ENCODE measurements at regions not wholly inside any gene's neighbourhood (a gene's known extent, or its start where the extent isn't known, plus 50 kb on each side); places are given as distances from the start of the nearest gene placed in this dataset.
"Not testable (repeated sequence)": the region's sequence is repeated elsewhere in the genome, so short reads cannot be mapped to it uniquely, and the experiment has no call there.

DNA sequence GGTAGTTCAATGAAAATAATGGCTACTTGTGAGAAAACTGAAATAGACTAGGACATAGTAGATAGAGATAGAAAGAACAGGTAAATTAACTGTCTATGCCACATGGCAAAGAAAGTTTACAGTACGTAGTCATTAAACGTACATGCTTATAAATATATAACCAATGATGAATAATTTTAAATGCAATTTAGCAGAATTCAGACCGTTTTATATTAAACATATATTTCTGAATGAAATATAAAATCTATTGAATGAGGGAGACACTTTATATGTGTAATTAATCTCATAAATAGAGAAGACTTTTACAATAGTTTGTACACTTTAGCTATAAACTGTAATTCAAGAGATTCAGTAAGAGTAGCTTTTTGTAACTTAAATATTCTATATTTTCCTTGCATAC lies 124.4 kb upstream of the VPREB1 start:
- no peak for DNase-seq (ENCODE audit: low spot score)

GRCh38 chr22:22118987-22119386 lies 125.6 kb upstream of the VPREB1 start:
- DNase-seq (ENCODE audit: low spot score), result no peak

DNA sequence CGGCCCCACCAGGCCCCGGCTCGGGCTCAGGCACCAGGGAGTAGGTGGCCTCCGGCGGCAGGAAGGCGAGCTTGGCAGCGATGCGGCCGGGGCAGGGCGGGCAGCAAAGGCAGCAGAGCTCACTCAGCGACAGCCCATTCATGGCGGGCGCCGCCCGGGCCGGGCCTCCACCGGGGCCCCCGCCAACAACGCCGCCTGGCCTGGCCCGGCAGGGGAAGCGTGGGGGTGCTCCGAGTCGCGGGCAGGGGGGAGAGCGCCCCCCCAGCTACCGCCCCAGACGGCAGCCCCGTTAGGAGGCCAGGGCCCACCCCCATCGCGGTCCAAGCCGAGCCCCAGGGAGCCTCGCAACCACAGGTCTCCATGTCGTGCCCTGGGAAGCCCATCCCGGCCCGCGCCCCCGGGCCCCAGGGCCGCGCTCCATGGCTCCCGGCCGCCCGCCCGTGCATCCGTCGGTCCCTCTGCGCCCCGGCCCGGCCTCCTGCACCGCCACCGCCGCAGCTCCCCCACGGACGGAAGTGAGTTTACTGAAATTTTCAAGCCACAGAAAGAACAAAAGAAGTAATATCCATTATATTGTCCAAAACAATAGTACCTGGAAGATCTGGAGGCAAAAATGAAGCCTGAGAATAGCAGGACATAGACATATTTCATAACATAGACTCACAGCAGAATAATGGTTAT lies 126.6 kb upstream of the VPREB1 start:
- DNase-seq (ENCODE audit: low spot score), result not testable (repeated sequence)

DNA sequence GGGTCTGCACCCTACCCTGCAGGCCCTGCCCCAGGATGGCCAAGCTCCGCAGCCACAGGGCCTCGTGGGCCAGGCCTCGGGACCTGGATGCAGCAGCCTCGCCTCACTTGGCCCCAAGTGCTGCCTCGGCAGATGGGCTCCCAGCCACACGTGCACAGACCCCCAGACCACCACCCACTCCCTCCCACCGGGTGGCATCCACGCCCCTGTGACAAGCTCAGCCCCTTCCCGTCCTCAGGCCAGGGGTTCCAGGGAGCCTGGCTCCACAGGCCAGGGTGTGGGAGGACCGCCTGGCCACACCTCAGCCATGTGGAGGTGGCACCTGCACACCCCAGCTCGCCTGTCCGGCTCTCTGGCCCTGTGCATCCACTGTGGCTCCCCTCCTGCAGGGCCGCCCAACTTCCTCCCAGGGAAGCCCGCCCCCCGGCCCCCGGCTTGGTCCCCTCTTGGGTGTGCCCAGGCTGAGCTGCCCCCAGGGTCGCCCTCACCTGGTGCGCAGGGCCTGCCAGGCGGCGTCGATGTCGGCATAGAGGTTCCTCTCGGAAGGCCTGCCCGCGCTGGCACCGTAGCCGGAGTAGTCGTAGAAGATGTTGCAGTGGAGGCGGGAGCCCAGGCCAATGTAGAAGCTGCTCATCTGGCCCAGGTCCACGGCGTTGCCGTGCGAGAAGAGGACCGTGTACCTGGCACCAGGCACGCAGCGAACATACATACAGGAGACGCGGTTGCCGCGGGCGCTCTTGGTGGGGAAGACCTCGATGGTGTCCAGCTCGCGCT lies 127.4 kb upstream of the VPREB1 start:
- DNase-seq (ENCODE audit: low spot score), result not testable (repeated sequence)

- DNase-seq (ENCODE audit: low spot score), result no peak
Observed at GRCh38 chr22:22113701-22114100, 130.9 kb upstream of the VPREB1 start.

GRCh38 chr22:22112533-22113294 lies 130.1 kb upstream of the TOP3B start:
- no peak for DNase-seq (ENCODE audit: low spot score)

DNA sequence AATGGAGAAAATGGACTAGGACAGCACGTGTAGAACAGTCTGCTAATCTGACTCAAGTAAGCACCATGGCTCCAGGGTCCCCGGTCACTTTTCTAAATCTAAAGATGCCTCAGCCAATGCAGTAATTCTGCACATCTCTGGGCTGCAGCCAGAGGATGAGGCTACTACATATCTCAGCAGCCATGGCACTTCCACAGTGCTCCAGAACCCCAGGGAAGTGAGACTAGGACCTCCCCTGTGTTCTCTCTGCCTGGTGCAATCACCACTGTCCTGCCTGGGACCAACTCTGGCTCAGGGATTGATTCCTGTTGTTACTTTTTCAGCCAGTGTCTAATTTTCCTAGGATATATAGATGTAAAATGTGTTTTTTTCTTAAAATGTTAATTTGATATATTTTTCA lies 129.4 kb upstream of the TOP3B start:
- no peak for DNase-seq (ENCODE audit: low spot score)

GRCh38 chr22:22111267-22111751 lies 128.7 kb upstream of the TOP3B start:
- peak; percentile 65 for DNase-seq (ENCODE audit: low spot score)

DNA sequence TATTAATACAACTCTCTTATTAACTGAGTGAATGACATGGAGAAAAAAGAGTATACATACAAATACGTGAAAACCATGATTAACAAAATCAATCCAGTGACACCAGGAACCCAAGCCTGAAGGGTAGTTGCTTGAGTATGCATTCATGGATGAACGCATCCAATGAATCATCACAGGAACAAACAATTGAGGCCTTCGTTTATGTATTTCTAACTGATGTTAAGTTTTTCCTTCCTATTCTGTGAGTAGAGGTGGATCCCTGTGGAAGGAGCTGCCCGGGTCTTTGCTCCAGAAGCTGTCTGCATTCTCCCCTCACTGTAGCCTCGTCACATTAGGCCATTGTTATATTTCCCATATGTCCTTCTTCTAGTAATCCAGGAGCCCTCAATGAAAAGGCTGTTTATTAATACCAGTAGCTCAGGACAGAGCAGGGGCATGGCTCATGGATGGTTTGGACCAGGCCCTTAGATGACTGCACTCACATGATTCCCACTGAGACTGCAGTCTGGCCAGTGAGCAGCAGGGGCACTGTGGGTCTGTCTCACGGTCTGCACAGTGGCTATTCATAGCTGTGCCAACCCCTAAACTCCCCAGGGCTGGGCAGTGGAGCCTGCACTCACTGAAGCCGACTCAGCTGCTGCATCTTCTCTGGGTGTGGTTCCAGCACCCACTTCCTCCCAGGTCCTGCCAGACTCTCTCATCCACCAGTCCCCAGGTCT lies 128.1 kb upstream of the TOP3B start:
- DNase-seq (ENCODE audit: low spot score), result peak; percentile 97

- DNase-seq (ENCODE audit: low spot score), result no peak
Observed at GRCh38 chr22:22109693-22110466, 127.3 kb upstream of the TOP3B start.

DNA sequence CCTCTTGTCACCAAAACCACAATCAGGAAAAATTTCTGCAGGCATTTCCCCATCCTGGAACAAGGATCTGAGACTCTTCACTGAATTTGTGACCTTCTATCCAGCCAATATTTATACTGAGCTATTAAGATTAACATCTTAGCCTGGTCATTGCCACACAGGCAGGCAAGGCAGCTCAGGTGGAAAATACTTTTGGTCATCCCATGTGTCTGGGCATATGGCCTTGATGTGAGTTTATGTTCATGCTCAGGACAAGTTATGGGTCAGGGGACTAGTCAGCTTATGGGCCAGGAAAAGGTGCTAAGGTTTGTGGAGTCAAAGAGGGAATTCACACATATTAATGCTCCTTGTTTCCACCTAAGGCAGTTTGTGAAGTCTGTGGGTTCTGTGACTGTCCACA lies 124.3 kb upstream of the TOP3B start:
- DNase-seq (ENCODE audit: low spot score), result no peak

DNA sequence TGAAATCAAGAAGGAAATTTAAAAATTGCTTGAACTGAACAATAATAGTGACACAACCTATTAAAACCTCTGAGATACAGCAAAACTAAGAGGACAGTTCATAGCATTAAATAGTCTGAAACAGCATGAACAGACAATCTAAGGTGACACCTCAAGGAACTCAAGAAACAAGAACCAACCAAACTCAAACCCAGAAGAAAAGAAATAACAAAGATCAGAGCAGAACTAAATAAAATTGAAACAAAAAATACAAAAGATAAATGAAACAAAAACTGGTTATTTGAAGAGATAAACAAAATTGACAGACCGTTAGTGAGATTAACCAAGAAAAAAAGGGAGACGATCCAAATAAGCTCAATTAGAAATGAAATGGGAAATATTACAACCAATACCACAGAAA lies 122.8 kb upstream of the TOP3B start:
- DNase-seq (ENCODE audit: low spot score), result no peak

GRCh38 chr22:22103078-22103875 lies 120.7 kb upstream of the TOP3B start:
- DNase-seq (ENCODE audit: low spot score), result peak; percentile 49

DNA sequence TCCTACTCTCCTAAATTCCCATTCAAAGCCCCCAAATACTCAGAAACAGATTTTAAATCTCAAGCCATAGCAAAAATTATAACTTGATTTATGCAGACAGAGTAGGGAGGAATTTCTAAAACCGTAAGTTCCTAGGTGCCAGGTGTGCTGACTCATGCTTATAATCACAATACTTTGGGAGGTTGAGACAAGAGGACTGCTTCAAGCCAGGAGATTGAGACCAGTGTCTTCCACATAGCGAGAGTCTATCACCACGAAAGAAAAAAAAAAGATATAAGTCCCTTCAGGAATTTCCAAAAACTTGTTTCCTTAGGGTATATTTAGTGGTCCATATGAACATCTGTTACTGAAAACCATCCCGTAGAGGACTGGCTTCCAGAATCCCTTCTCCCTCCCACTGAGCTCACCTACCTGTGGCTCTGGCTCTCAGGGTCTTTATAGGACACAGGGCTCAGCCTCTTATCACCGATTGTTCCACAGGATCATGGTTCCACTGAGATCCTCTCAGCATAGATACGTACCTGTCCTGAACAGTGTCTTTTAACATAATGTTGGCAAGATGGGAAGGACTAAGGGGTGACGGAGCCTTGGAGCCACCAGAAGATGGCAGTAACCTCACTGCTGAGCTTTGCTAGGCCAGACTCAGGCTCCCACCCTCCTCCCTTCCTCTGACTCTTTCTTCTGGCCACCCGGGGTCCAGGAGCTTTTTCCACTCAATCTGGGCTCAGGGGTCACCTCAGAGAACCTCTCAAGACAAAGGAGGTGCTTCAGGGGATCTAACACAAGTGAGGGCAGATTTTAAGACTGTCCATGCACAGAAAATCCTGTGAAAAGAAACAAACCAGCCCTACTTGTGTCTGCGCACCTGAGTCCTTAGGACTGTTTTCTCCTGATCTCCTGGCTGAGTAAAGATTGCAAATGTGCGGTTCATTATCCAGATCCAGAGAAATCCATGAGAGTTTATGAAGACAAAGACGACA lies 117.5 kb upstream of the TOP3B start:
- peak; percentile 75 for DNase-seq (ENCODE audit: low spot score)

DNA sequence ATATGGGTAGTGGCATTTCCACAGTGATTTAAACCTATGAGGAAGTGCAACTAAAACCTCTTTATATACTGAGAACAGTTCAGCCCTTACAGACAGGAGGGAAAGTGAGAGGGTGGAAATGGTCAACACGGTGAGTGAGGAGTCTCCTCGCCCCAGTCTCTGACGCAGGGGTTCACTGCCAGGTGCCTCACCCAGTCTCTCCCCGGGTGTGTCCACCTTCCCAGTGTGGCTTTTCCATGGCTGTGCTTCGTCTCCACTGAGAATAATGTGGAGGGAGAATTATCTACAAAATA lies 116.6 kb upstream of the TOP3B start:
- peak; percentile 76 for DNase-seq (ENCODE audit: low spot score)

- DNase-seq (ENCODE audit: low spot score), result peak; percentile 78
Observed at GRCh38 chr22:22098457-22099193, 116.0 kb upstream of the TOP3B start.

GRCh38 chr22:22097727-22098228 lies 115.2 kb upstream of the TOP3B start:
- no peak for DNase-seq (ENCODE audit: low spot score)

DNA sequence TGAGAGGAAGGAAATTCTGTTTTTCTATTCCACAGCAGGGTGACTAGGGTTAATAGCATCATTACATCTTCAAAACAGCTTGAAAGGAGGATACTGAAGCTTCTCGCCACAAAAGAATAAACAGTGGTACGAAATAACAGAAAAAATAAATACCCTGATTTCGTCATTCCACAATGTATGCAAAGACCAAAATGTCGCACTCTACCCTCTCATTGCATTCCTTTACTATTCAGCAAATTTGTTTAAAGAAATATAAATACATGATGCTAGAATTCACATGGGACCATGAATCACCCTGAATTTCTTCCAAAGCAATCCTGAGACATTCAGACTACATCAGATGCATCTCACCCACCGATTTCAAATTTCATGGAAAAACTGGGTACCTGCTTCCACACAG lies 112.3 kb upstream of the TOP3B start:
- DNase-seq (ENCODE audit: low spot score), result no peak

DNA sequence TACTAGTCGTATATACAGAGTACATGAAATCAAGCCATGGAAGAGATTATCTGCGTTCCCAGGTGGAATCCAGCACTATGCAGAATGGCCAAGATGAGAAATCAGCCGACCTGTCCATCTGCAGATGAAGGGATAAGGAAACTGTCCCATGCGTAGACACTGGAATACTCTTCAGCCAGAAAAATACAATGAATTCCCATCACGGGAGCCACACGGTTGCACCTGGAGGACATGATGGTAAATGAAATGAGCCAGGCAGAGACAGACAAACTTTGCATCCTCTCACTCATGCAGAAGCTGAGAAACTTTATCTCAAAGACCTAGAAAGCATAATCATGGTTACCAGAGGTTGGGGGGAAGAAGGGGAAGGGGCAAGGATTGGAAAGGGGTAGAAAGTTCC lies 111.9 kb upstream of the TOP3B start:
- DNase-seq (ENCODE audit: low spot score), result no peak
